ENCODE measurements at regions not wholly inside any gene's neighbourhood (a gene's known extent, or its start where the extent isn't known, plus 50 kb on each side); places are given as distances from the start of the nearest gene placed in this dataset.
A peak's percentile ranks its signal among the peaks of the same experiment; 100 is the strongest.

GRCh38 chr4:174135936-174136406 lies 147.5 kb downstream of the FBXO8 start:
- Histone ChIP-seq H3K36me3 (ENCODE audit: control insufficient read depth, insufficient read depth, low read length) (no peaks in the 10 kb centered on the region), H3K18ac (ENCODE audit: low read length) (no peak overlapping the region), H3K27me3 (ENCODE audit: insufficient read depth, low read length, poor library complexity) (no peaks in the 10 kb centered on the region), H3K4me2 (ENCODE audit: low read length) (no peak overlapping the region), H3K79me1 (ENCODE audit: low read length) (no peaks in the 10 kb centered on the region), H2BK5ac (ENCODE audit: low read length) (no peak overlapping the region), H3K9ac (ENCODE audit: low read length) (no peak overlapping the region), H3K4me3 (ENCODE audit: low read length) (no peak overlapping the region), H2BK15ac (replicated peaks; ENCODE audit: low read depth) (no peak overlapping the region), H4K8ac (ENCODE audit: low read depth, low read length) (no peak overlapping the region), H3K23ac (ENCODE audit: low read length) (no peak overlapping the region), H3K4me1 (ENCODE audit: control insufficient read depth, low read depth, low read length) (no peaks in the 10 kb centered on the region), H3K27ac (ENCODE audit: low read depth, low read length) (no peak overlapping the region), H3K56ac (ENCODE audit: low read length) (no peak overlapping the region), H2BK120ac (ENCODE audit: low read depth, low read length) (no peak overlapping the region), H3K79me2 (ENCODE audit: control insufficient read depth, insufficient read depth, low read length) (no peaks in the 10 kb centered on the region), H3K4ac (ENCODE audit: low read depth, low read length) (no peak overlapping the region), H4K5ac (ENCODE audit: low read length) (no peak overlapping the region), H2AK5ac (ENCODE audit: low read length) (no peak overlapping the region)
- DNase-seq: peak; percentile 31
- WGBS (ENCODE audit: extremely low coverage, insufficient coverage, low lambda C conversion rate): no CpG with 5 or more reads among the region's 12 CpGs

DNA sequence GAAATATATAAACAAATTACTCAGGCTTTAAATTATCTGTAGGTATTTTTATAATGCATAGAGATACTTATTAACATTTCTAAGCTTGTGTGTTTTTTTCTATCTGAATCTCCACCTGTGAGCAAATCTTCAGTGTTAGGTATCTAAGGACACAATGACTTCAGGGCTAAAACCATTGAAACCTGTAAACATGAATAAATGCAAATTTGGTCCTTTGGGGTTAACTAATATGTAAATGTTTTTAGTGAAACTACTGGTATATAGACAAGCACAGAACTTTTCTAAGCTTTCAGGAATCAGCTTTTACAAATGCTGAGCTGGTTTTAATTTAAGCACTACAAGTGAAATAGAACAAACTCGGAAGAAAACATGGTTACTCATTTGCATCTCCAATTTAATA lies 147.9 kb downstream of the FBXO8 start:
- Histone ChIP-seq H2BK120ac (ENCODE audit: low read depth, low read length) (no peak overlapping the region), H4K8ac (ENCODE audit: low read depth, low read length) (no peak overlapping the region), H2BK15ac (replicated peaks; ENCODE audit: low read depth) (no peak overlapping the region), H2BK5ac (ENCODE audit: low read length) (no peak overlapping the region), H3K79me1 (ENCODE audit: low read length) (no peaks in the 10 kb centered on the region), H3K36me3 (ENCODE audit: control insufficient read depth, insufficient read depth, low read length) (no peaks in the 10 kb centered on the region), H3K23ac (ENCODE audit: low read length) (no peak overlapping the region), H3K4me1 (ENCODE audit: control insufficient read depth, low read depth, low read length) (no peaks in the 10 kb centered on the region), H3K18ac (ENCODE audit: low read length) (no peak overlapping the region), H3K4me3 (ENCODE audit: low read length) (no peak overlapping the region), H3K4ac (ENCODE audit: low read depth, low read length) (no peak overlapping the region), H3K79me2 (ENCODE audit: control insufficient read depth, insufficient read depth, low read length) (no peaks in the 10 kb centered on the region), H3K27me3 (ENCODE audit: insufficient read depth, low read length, poor library complexity) (no peaks in the 10 kb centered on the region), H4K5ac (ENCODE audit: low read length) (no peak overlapping the region), H2AK5ac (ENCODE audit: low read length) (no peak overlapping the region), H3K4me2 (ENCODE audit: low read length) (no peak overlapping the region), H3K9ac (ENCODE audit: low read length) (no peak overlapping the region), H3K27ac (ENCODE audit: low read depth, low read length) (no peak overlapping the region), H3K56ac (ENCODE audit: low read length) (no peak overlapping the region)
- no peak for DNase-seq
- WGBS (ENCODE audit: extremely low coverage, insufficient coverage, low lambda C conversion rate): no CpG with 5 or more reads among the region's 1 CpG

- H4K8ac ChIP-seq (ENCODE audit: low read depth, low read length): no peak overlapping the region
- H3K4me2 ChIP-seq (ENCODE audit: low read length): no peak overlapping the region
- H3K79me2 ChIP-seq (ENCODE audit: control insufficient read depth, insufficient read depth, low read length): no peaks in the 10 kb centered on the region
- H3K9ac ChIP-seq (ENCODE audit: low read length): no peak overlapping the region
- peaks cover 2% of the 10 kb centered on the region for H3K27me3 ChIP-seq (ENCODE audit: insufficient read depth, low read length, poor library complexity)
- H3K18ac ChIP-seq (ENCODE audit: low read length): no peak overlapping the region
- no peak overlapping the region for H2AK5ac ChIP-seq (ENCODE audit: low read length)
- no peak overlapping the region for H4K5ac ChIP-seq (ENCODE audit: low read length)
- H3K79me1 ChIP-seq (ENCODE audit: low read length): no peaks in the 10 kb centered on the region
- H3K23ac ChIP-seq (ENCODE audit: low read length): no peak overlapping the region
- no peak overlapping the region for H2BK15ac ChIP-seq (replicated peaks; ENCODE audit: low read depth)
- H3K56ac ChIP-seq (ENCODE audit: low read length): no peak overlapping the region
- no peak overlapping the region for H3K27ac ChIP-seq (ENCODE audit: low read depth, low read length)
- no peak overlapping the region for H3K4ac ChIP-seq (ENCODE audit: low read depth, low read length)
- no peaks in the 10 kb centered on the region for H3K36me3 ChIP-seq (ENCODE audit: control insufficient read depth, insufficient read depth, low read length)
- H3K4me1 ChIP-seq (ENCODE audit: control insufficient read depth, low read depth, low read length): no peaks in the 10 kb centered on the region
- DNase-seq: no peak
- WGBS (ENCODE audit: extremely low coverage, insufficient coverage, low lambda C conversion rate): no CpG with 5 or more reads among the region's 2 CpGs
- no peak overlapping the region for H2BK5ac ChIP-seq (ENCODE audit: low read length)
- H2BK120ac ChIP-seq (ENCODE audit: low read depth, low read length): no peak overlapping the region
- no peak overlapping the region for H3K4me3 ChIP-seq (ENCODE audit: low read length)
Observed at GRCh38 chr4:174134361-174134760, 149.1 kb downstream of the FBXO8 start.

- Histone ChIP-seq H3K4me2 (ENCODE audit: low read length) (no peak overlapping the region), H2BK5ac (ENCODE audit: low read length) (no peak overlapping the region), H3K79me2 (ENCODE audit: control insufficient read depth, insufficient read depth, low read length) (no peaks in the 10 kb centered on the region), H3K56ac (ENCODE audit: low read length) (no peak overlapping the region), H3K27me3 (ENCODE audit: insufficient read depth, low read length, poor library complexity) (peaks cover 2% of the 10 kb centered on the region), H2BK120ac (ENCODE audit: low read depth, low read length) (no peak overlapping the region), H3K4me3 (ENCODE audit: low read length) (no peak overlapping the region), H3K79me1 (ENCODE audit: low read length) (no peaks in the 10 kb centered on the region), H3K23ac (ENCODE audit: low read length) (no peak overlapping the region), H4K5ac (ENCODE audit: low read length) (no peak overlapping the region), H3K9ac (ENCODE audit: low read length) (no peak overlapping the region), H3K4me1 (ENCODE audit: control insufficient read depth, low read depth, low read length) (no peaks in the 10 kb centered on the region), H4K8ac (ENCODE audit: low read depth, low read length) (no peak overlapping the region), H3K27ac (ENCODE audit: low read depth, low read length) (no peak overlapping the region), H3K18ac (ENCODE audit: low read length) (no peak overlapping the region), H3K36me3 (ENCODE audit: control insufficient read depth, insufficient read depth, low read length) (no peaks in the 10 kb centered on the region), H2AK5ac (ENCODE audit: low read length) (no peak overlapping the region), H2BK15ac (replicated peaks; ENCODE audit: low read depth) (no peak overlapping the region), H3K4ac (ENCODE audit: low read depth, low read length) (no peak overlapping the region)
- whole genome bisulfite sequencing (ENCODE audit: extremely low coverage, insufficient coverage, low lambda C conversion rate): no CpG with 5 or more reads among the region's 1 CpG
- DNase-seq: no peak
Observed at GRCh38 chr4:174133551-174133950, 149.9 kb downstream of the FBXO8 start.

DNA sequence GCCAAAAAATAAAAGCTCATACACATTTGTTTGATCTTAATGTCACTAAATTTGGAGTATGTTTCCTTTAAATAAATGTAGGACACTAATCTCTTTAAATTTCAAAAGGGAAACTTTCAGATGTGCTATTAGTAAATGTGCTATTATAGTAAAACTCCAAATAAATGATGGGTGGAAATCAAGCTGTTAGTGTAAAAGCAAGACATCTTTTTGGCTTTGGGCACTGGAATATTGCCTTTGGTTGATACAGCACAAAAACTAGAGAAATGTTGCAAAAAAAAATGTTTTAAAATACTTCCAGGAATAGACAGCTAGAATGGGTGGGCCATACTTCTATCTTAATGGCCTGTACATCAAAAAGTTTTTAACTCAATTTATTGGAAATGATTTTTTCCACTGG lies 151.6 kb downstream of the FBXO8 start:
- Histone ChIP-seq H3K27me3 (ENCODE audit: insufficient read depth, low read length, poor library complexity) (peaks cover 2% of the 10 kb centered on the region), H3K4me2 (ENCODE audit: low read length) (no peak overlapping the region)
- DNase-seq: no peak

DNA sequence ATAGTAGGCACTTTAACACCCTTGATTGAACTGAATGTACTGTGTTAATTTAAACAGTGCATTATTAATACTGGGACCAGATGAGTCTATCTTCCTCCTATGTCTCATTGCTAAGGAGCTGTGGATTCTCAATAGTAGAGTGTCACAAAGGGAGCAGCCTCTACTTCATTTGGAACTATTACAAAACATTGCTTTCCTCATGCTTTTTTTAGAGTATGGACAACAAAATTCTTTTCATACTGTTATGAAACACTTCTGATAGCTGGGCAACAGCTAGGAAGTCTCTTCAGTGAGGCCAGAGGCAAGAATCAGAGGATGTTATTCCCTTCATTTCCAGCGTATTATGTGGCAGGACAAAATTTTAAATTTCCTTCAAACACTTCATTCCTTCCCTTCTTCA lies 160.8 kb downstream of the FBXO8 start:
- Histone ChIP-seq H4K5ac (ENCODE audit: low read length) (no peak overlapping the region), H3K18ac (ENCODE audit: low read length) (no peak overlapping the region), H3K36me3 (ENCODE audit: control insufficient read depth, insufficient read depth, low read length) (no peaks in the 10 kb centered on the region), H3K4ac (ENCODE audit: low read depth, low read length) (no peak overlapping the region), H3K4me1 (ENCODE audit: control insufficient read depth, low read depth, low read length) (no peaks in the 10 kb centered on the region), H2AK5ac (ENCODE audit: low read length) (no peak overlapping the region), H3K23ac (ENCODE audit: low read length) (no peak overlapping the region), H3K79me1 (ENCODE audit: low read length) (no peaks in the 10 kb centered on the region), H2BK120ac (ENCODE audit: low read depth, low read length) (no peak overlapping the region), H3K56ac (ENCODE audit: low read length) (no peak overlapping the region), H3K9ac (ENCODE audit: low read length) (no peak overlapping the region), H3K27ac (ENCODE audit: low read depth, low read length) (no peak overlapping the region), H4K8ac (ENCODE audit: low read depth, low read length) (no peak overlapping the region), H2BK5ac (ENCODE audit: low read length) (no peak overlapping the region), H3K79me2 (ENCODE audit: control insufficient read depth, insufficient read depth, low read length) (no peaks in the 10 kb centered on the region), H3K27me3 (ENCODE audit: insufficient read depth, low read length, poor library complexity) (no peaks in the 10 kb centered on the region), H2BK15ac (replicated peaks; ENCODE audit: low read depth) (no peak overlapping the region), H3K4me3 (ENCODE audit: low read length) (no peak overlapping the region), H3K4me2 (ENCODE audit: low read length) (no peak overlapping the region)
- no peak for DNase-seq
- no CpG with 5 or more reads among the region's 1 CpG for WGBS (ENCODE audit: extremely low coverage, insufficient coverage, low lambda C conversion rate)

More for the DNA sequence above, 151.6 kb downstream of the FBXO8 start:
- H2AK5ac ChIP-seq (ENCODE audit: low read length): no peak overlapping the region
- no peak overlapping the region for H3K4me3 ChIP-seq (ENCODE audit: low read length)
- H2BK15ac ChIP-seq (replicated peaks; ENCODE audit: low read depth): no peak overlapping the region
- no peaks in the 10 kb centered on the region for H3K79me2 ChIP-seq (ENCODE audit: control insufficient read depth, insufficient read depth, low read length)
- H4K8ac ChIP-seq (ENCODE audit: low read depth, low read length): no peak overlapping the region
- no peak overlapping the region for H4K5ac ChIP-seq (ENCODE audit: low read length)
- H3K56ac ChIP-seq (ENCODE audit: low read length): no peak overlapping the region
- no peak overlapping the region for H3K27ac ChIP-seq (ENCODE audit: low read depth, low read length)
- no peaks in the 10 kb centered on the region for H3K36me3 ChIP-seq (ENCODE audit: control insufficient read depth, insufficient read depth, low read length)
- H2BK120ac ChIP-seq (ENCODE audit: low read depth, low read length): no peak overlapping the region
- no peak overlapping the region for H2BK5ac ChIP-seq (ENCODE audit: low read length)
- no peaks in the 10 kb centered on the region for H3K4me1 ChIP-seq (ENCODE audit: control insufficient read depth, low read depth, low read length)
- H3K4ac ChIP-seq (ENCODE audit: low read depth, low read length): no peak overlapping the region
- H3K18ac ChIP-seq (ENCODE audit: low read length): no peak overlapping the region
- no peaks in the 10 kb centered on the region for H3K79me1 ChIP-seq (ENCODE audit: low read length)
- H3K23ac ChIP-seq (ENCODE audit: low read length): no peak overlapping the region
- H3K9ac ChIP-seq (ENCODE audit: low read length): no peak overlapping the region
